Left renal cortex interstitium (tissue), 4 donors: ENCODE measurements at regions not wholly inside any gene's neighbourhood (a gene's known extent, or its start where the extent isn't known, plus 50 kb on each side); places are given as distances from the start of the nearest gene placed in this dataset.
"Not testable (repeated sequence)": the region's sequence is repeated elsewhere in the genome, so short reads cannot be mapped to it uniquely, and the experiment has no call there.

Experiments
- DNase-seq, 4 donors: peaks; one replicate each; pipeline ENCODE4 v3.0.0-alpha.2; 2013; ENCODE audit warnings: low read depth in 4 of 4, low spot score in 2 of 4, missing footprints in 1 of 4

DNA sequence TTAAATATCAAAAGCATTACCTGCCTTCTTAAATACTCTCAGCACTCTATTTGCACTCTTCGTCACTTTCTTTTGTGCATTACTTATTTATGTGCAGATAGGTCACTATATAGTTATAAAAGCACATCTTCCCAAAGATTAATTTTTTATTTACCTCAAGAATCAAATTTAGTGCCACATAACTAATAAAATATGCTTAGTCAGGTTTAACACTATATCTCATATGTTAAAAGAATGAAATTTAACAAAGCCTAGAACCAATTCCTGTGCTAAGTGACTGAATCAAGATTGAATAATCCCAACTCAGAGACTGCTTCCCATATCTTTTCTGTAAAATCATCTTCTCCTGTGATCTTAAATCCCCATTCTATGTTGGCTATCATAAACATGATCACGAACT, 957.5 kb upstream of the NXPH2 start:
- DNase-seq, result no peak

- no peak for DNase-seq
Measured at GRCh38 chr2:139730197-139730596, 950.0 kb upstream of the NXPH2 start.

DNA sequence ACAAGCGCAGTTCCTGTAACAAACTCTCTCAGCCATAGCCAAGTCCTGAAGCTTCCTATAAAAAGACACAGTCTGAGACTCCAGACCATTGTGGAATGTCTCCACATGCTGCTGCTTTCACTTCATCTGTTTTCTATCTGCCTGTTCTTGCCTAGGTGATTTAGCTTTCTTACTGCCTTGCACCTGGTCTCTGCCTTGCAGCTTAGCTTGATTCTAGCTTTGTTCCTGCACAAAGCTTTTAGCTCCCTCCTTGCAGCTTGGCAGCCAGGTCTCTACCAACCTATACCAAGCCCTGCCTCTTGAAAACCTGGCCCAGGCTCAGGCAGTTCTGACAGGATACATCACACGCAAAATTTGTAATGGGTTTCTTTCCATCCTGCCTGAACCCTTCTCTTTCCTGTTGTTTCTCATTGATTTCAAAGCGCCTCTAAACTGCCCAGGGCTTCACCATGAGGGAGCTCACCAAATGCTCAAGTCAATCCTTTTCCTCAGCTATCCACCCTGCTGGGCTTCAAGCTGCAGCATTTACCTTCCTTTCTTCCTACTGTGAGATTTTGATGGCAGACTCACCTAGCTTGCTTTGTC, 941.3 kb upstream of the NXPH2 start:
- DNase-seq, result no peak

DNA sequence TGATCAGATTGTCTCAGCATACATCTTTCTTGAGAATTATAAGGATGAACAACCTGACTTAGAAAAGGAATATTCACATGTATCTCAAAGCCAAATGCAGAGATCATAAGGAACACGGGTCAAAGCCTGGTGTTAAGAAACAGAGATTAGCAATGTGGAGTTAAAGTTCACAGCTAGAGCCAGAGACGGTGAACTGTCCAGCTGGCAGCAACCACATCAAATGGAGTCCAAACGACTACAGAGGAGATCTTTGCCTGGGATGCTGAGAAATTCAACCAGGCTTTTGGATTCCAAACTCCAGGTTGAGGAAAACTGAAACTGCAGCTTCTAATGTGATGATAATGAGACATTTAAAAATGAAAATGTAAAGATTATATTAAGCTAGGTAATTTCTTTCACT, 939.9 kb upstream of the NXPH2 start:
- DNase-seq, result no peak

- DNase-seq, result no peak
Measured at GRCh38 chr2:139704606-139705005, 924.4 kb upstream of the NXPH2 start.

DNA sequence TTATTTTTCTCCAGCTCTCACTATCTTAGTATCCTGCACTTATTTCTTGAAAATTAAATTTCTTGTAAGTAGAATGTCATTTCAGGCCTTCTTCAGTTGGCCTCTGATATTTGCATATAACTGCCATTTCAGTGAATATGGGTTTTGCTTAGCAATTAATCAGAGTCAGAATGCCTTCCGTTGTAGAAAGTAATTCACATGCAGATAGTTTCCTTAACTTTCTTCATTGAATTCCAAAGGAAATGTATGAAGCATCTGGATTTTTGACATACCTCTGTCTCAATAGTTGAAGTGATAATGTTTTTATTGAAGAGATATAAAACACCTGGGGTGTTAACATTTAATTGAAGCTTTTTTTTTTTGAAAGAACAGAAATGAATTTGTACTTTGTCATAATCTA, 914.1 kb upstream of the NXPH2 start:
- DNase-seq, result no peak

GRCh38 chr2:139686205-139686604, 906.0 kb upstream of the NXPH2 start:
- no peak for DNase-seq

- DNase-seq, result no peak
Measured at GRCh38 chr2:139685090-139685983, 905.1 kb upstream of the NXPH2 start.

DNA sequence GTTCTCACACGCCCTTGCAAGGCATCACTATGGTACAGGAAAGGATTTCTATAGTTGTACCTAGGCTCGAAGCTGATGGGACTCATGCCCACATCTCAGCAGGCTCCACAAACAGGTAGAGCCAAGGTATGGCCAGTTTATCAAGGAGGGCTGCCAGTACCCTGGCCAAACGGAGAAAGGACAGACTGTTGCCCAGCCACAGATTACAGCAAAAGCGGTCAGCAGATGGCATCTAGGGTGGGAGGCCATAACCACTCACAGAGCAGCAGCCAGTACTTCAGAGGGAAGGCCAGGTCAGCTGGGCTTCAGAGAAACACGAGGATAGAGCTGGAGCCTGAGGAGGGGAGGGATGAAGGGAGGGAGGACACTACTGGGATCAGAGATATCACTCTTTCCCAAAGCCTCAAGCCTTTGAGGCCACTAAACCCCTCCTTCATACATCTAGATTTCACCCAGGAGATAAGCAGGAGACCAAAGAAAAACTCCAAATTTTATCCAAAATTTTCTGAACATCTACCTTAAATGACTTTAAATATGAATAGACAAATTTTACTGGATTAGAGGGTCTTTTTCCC, 904.2 kb upstream of the NXPH2 start:
- no peak for DNase-seq

GRCh38 chr2:139674577-139674976, 894.4 kb upstream of the NXPH2 start:
- no peak for DNase-seq

GRCh38 chr2:139673447-139673846, 893.3 kb upstream of the NXPH2 start:
- not testable (repeated sequence) for DNase-seq

- no peak for DNase-seq
Measured at GRCh38 chr2:139669675-139670074, 889.5 kb upstream of the NXPH2 start.

GRCh38 chr2:139652385-139652784, 872.2 kb upstream of the NXPH2 start:
- DNase-seq, result no peak

DNA sequence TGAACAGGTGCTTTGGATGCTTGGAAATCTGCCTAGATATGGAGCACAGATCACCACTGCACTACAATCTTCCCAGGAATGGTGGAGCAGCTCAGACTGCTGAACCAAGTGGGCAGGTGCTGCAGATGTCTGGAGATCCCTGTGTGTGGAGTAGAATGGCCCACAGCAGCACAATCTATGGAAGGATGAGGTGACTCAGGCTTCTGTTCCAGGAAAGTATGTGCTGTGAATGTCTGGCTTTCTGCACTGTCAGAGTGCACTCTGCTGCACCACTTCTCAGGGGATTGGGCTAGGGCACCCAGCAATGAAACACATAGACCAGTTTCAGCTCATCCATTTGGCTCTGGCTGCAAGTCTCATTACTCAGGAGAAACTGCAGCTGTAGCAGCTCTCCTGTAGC, 865.4 kb upstream of the NXPH2 start:
- DNase-seq, result no peak

GRCh38 chr2:139643139-139643538, 862.9 kb upstream of the NXPH2 start:
- no peak for DNase-seq

- no peak for DNase-seq
Measured at GRCh38 chr2:139631966-139632365, 851.8 kb upstream of the NXPH2 start.

DNA sequence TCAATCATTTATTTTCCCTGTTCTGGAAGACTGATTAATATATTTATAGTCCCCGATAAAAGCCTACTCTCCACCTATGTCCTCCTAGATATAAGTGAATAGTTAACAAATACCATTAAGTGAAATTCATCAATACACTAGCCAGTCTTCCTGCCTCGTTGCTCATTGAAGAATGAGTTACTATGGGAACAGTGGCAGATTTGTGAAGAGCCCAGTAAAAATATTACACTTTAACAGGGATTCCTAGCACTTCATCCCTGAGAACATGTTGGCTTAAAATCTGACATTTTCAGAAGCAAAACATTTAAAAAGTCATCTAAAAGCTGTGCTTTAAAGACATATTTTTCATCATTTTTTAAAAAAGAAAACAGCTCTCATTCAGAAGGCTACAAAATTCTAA, 848.7 kb upstream of the NXPH2 start:
- DNase-seq, result no peak

DNA sequence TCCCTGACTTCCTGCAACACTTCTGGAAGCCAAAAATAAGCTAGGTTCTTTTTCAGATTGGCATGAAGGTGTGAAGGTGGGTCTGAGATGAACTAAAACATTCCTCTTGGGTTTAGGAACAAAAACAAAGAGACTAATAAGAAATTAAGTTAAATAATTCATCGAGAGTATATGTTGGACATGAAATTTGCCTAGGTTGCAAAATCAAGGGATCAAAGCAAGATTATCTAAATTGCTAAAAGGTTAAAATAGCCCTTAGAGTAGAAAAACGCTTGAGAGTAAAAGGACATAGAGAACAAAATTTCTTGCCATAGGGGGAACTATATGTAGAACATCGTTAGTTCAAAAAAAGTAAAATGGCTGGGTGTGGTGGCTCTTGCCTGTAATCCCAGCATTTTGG, 845.9 kb upstream of the NXPH2 start:
- no peak for DNase-seq

- no peak for DNase-seq
Measured at GRCh38 chr2:139622691-139623090, 842.5 kb upstream of the NXPH2 start.

- DNase-seq, result no peak
Measured at GRCh38 chr2:139617747-139618146, 837.6 kb upstream of the NXPH2 start.

DNA sequence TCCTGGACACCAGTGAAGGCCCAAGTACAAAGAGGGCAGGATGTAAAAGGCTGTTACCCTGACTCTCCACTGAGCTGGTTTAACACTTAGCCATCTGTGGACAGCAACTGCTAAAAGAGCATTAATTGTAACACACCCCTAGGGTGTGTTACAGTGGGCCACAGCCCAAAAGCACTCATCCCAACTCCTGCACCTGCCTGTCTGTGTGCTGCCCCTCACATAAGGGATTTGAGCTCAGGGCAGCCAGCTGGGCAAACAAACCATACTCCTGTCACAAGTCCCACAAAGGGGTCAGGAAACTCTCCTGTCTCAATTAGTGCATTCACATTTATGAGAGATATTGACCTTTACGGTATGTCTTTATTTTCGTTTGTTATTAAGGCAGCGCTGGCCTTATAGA, 833.1 kb upstream of the NXPH2 start:
- DNase-seq, result no peak

DNA sequence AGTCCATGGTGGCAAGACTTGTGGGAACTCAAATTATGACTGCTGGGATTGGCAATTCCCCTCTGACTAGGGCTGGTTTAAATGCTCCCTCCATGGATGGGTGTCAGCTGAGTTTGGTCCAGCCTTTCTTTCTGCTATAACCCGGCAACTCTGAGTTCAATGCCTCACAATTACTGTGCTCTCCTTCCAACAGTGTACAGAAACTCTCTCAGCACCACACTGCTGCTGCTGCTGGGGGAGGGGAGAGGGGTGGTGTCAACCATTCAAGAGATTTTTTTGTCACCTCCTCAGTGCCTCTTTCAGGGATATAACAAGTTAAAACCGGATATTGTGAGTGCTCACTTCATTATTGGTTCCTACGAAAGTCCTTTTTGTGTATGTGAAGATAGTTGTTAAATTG, 830.3 kb upstream of the NXPH2 start:
- no peak for DNase-seq
